PC-3 (cell line): ENCODE measurements at regions not wholly inside any gene's neighbourhood (a gene's known extent, or its start where the extent isn't known, plus 50 kb on each side); places are given as distances from the start of the nearest gene placed in this dataset.

Experiments used
- ATAC-seq: fragments of 200-7000 bp; cut with Tn5 transposase; 2 replicates; pipeline ENCODE4 v1.9.1; 2020; ENCODE audit warnings: mild to moderate bottlenecking, moderate library complexity
- BruUV-seq: library from RNA; stranded (reverse); fragments of 400-500 nt; replicated peaks from 2 replicates; lab custom pipeline; 2021; lab: Mats Ljungman, UMichigan
- CTCF ChIA-PET: fragments of 300-600 bp; sonication (Branson Sonifier 250); formaldehyde crosslinking; loops from one replicate; lab custom pipeline; 2022; ENCODE audit warnings: antibody characterized with exemption; lab: Charles Lee
- POLR2A ChIA-PET: fragments of 300-600 bp; sonication (Branson Sonifier 250); formaldehyde crosslinking; loops from one replicate; lab custom pipeline; 2022; ENCODE audit warnings: antibody characterized with exemption; ENCODE audit not compliant: unreplicated experiment; lab: Charles Lee
- DNase-seq: peaks from one replicate; pipeline ENCODE4 v3.0.0-alpha.2; 2015
- H2AFZ ChIP-seq: fragments of 300-600 bp; sonication (generic); 2 replicates; pipeline ENCODE4 v1.6.0; 2016; ENCODE audit warnings: antibody characterized with exemption, low read length
- H3F3A ChIP-seq: fragments of 300-600 bp; sonication (generic); one replicate; pipeline ENCODE4 v1.6.0; 2017; ENCODE audit warnings: antibody characterized with exemption, low read length, control low read depth, mild to moderate bottlenecking; ENCODE audit not compliant: unreplicated experiment
- H3K27ac ChIP-seq: fragments of 300-600 bp; sonication (generic); 2 replicates; pipeline ENCODE4 v1.5.1; 2016; ENCODE audit warnings: mild to moderate bottlenecking, low read length
- H3K27me3 ChIP-seq: fragments of 300-600 bp; sonication (generic); 2 replicates; pipeline ENCODE4 v1.6.1; 2016; ENCODE audit warnings: low read length, mixed read lengths
- H3K36me3 ChIP-seq: fragments of 300-600 bp; sonication (generic); 2 replicates; pipeline ENCODE4 v1.6.1; 2016; ENCODE audit warnings: low read depth, mixed run types, low read length, mixed read lengths
- H3K4me1 ChIP-seq: fragments of 300-600 bp; sonication (generic); 2 replicates; pipeline ENCODE4 v1.5.1; 2016; ENCODE audit warnings: low read length; ENCODE audit not compliant: insufficient read depth
- H3K4me2 ChIP-seq: fragments of 300-600 bp; sonication (generic); 2 replicates; pipeline ENCODE4 v1.6.0; 2016; ENCODE audit warnings: low read length
- H3K4me3 ChIP-seq: fragments of 300-600 bp; sonication (generic); 2 replicates; pipeline ENCODE4 v1.5.1; 2016; ENCODE audit warnings: mild to moderate bottlenecking, low read length, mixed read lengths
- H3K79me2 ChIP-seq: fragments of 300-600 bp; sonication (generic); 2 replicates; pipeline ENCODE4 v1.6.1; 2017; ENCODE audit warnings: low read length, mixed read lengths
- H3K9ac ChIP-seq: fragments of 300-600 bp; sonication (generic); 2 replicates; pipeline ENCODE4 v1.6.0; 2016; ENCODE audit warnings: mild to moderate bottlenecking, low read length
- H3K9me2 ChIP-seq: fragments of 300-600 bp; sonication (generic); replicated peaks from 2 replicates; pipeline ENCODE4 v1.6.1; 2016; ENCODE audit warnings: mixed run types, low read length, mixed read lengths
- H3K9me3 ChIP-seq: fragments of 300-600 bp; sonication (generic); 2 replicates; pipeline ENCODE4 v1.6.1; 2016; ENCODE audit warnings: low read length, mixed read lengths
- H4K20me1 ChIP-seq: fragments of 300-600 bp; sonication (generic); 2 replicates; pipeline ENCODE4 v1.6.1; 2016; ENCODE audit warnings: low read length, mixed read lengths
- CTCF ChIP-seq: fragments of 300-600 bp; sonication (generic); conservative IDR thresholded peaks from 2 replicates; pipeline ENCODE4 v1.5.1; 2017; ENCODE audit warnings: antibody characterized with exemption, low read depth, mild to moderate bottlenecking, low read length
- EZH2 ChIP-seq: fragments of 300-600 bp; sonication (generic); IDR thresholded peaks from one replicate; pipeline ENCODE4 v1.6.1; 2017; ENCODE audit warnings: antibody characterized with exemption, mild to moderate bottlenecking, low read length; ENCODE audit not compliant: unreplicated experiment
- EZH2phosphoT487 ChIP-seq: fragments of 300-600 bp; sonication (generic); IDR thresholded peaks from 2 replicates; pipeline ENCODE4 v1.6.1; 2018; ENCODE audit warnings: mild to moderate bottlenecking, antibody characterized with exemption, low read length, borderline replicate concordance
- intact Hi-C: fragments of 100-400 bp; cut with micrococcal nuclease; formaldehyde crosslinking; loops from 2 replicates; pipeline ENCODE4 v1.9.0; 2023

GRCh38 chr4:153084224-153084979 is 119.8 kb upstream of the TRIM2 start:
- Histone ChIP-seq H3K9me3 (no peaks in the 10 kb centered on the region), H3K4me3 (no peak overlapping the region), H2AFZ (peak overlapping the region; percentile 58; the same call in 1 of the 2 replicates), H3K4me2 (no peak overlapping the region), H3K27ac (no peak overlapping the region), H3F3A (no peaks in the 10 kb centered on the region), H3K27me3 (no peaks in the 10 kb centered on the region), H3K9ac (no peak overlapping the region), H4K20me1 (no peaks in the 10 kb centered on the region), H3K36me3 (no peaks in the 10 kb centered on the region), H3K9me2 (no peaks in the 10 kb centered on the region), H3K79me2 (no peaks in the 10 kb centered on the region), H3K4me1 (no peaks in the 10 kb centered on the region; the same call in 1 of the 2 replicates)
- intact Hi-C loops, result loop anchor here (10.0 kb wide), 1 partner anchor 120 kb away; no protein-coding TSS in a partner anchor
- CTCF ChIA-PET, result interaction anchor here (1.5 to 1.6 kb wide), 2 partner anchors 43 kb away, joined by 9 to 48 read pairs; no protein-coding TSS in a partner anchor
- POLR2A ChIA-PET, result no interaction called here
- BruUV-seq, result no TSS peak
- DNase-seq (no peak), ATAC-seq (no peak)
- TF ChIP-seq EZH2 (no peak), CTCF (no peak), EZH2phosphoT487 (no peak)

GRCh38 chr4:153084980-153085630 is 119.1 kb upstream of the TRIM2 start:
- ATAC-seq, result peak; percentile 73
- H3F3A ChIP-seq, result no peaks in the 10 kb centered on the region
- no peaks in the 10 kb centered on the region; the same call in 1 of the 2 replicates for H3K4me1 ChIP-seq
- H3K4me3 ChIP-seq, result no peak overlapping the region
- no peaks in the 10 kb centered on the region for H3K9me3 ChIP-seq
- peak overlapping the region; percentile 43 for H3K4me2 ChIP-seq
- no TSS peak for BruUV-seq
- H3K36me3 ChIP-seq, result no peaks in the 10 kb centered on the region
- H3K27me3 ChIP-seq, result no peaks in the 10 kb centered on the region
- intact Hi-C loops, result loop anchor here (10.0 kb wide), 1 partner anchor 120 kb away; no protein-coding TSS in a partner anchor
- H4K20me1 ChIP-seq, result no peaks in the 10 kb centered on the region
- H3K9ac ChIP-seq, result no peak overlapping the region
- no peak overlapping the region for H3K27ac ChIP-seq
- CTCF ChIA-PET, result interaction anchor here (0.6 to 1.5 kb wide), 3 partner anchors 41 to 72 kb away, joined by 3 to 9 read pairs (median 4); no protein-coding TSS in a partner anchor
- POLR2A ChIA-PET, result interaction anchor here (0.7 kb wide), 1 partner anchor 15 kb away, joined by 3 read pairs; no protein-coding TSS in a partner anchor
- no peaks in the 10 kb centered on the region for H3K9me2 ChIP-seq
- DNase-seq, result peak; percentile 76
- TF ChIP-seq CTCF, result peak; percentile 89
- TF ChIP-seq EZH2, result no peak
- peak overlapping the region; percentile 58 for H2AFZ ChIP-seq
- H3K79me2 ChIP-seq, result no peaks in the 10 kb centered on the region
